ENCODE measurements at regions not wholly inside any gene's neighbourhood (a gene's known extent, or its start where the extent isn't known, plus 50 kb on each side); places are given as distances from the start of the nearest gene placed in this dataset.

DNA sequence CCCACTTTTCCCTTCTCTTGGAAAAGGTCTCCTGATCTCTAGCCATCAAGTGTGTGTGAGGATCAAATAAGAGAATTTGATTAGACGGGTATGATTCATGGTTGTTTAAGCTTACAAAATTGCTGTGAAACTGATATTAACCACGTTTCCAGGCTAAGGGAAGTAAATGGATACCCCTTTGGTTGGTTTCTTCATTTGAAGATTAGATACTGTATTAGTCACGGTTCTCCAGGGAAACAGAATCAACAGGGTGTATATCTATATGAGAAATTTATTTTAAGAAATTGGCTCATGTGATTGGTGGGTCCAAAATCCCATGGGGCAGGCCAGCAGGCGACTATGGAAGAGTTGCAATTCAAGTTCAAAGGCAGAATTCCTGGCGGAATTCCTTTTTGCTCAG, 112.7 kb upstream of the SELENOK start:
- H4K20me1 ChIP-seq, result no peaks in the 10 kb centered on the region
- H3K27me3 ChIP-seq, result no peaks in the 10 kb centered on the region
- H3K27ac ChIP-seq, result no peak overlapping the region
- H3K4me1 ChIP-seq, result peaks cover 0 to 4% (median 0%) of the 10 kb centered on the region in 10 experiments; a peak in 1 of 20 replicates
- H3K4me2 ChIP-seq, result no peak overlapping the region
- no peak for TF ChIP-seq Cebpa-rat (IDR thresholded peaks at IDR 0.05)
- H3K9me3 ChIP-seq (replicated peaks in 1 of 11), result no peaks in the 10 kb centered on the region
- no peaks in the 10 kb centered on the region for H3K36me3 ChIP-seq
- no peak overlapping the region for H3K4me3 ChIP-seq
- no peak overlapping the region for H3K9ac ChIP-seq

GRCh38 chr3:54003136-54003535, 111.5 kb upstream of the SELENOK start:
- no peaks in the 10 kb centered on the region for H3K9me3 ChIP-seq (replicated peaks in 1 of 11)
- no peaks in the 10 kb centered on the region for H3K36me3 ChIP-seq
- no peak overlapping the region for H3K4me3 ChIP-seq
- no peak for TF ChIP-seq Cebpa-rat (IDR thresholded peaks at IDR 0.05)
- H3K27me3 ChIP-seq, result no peaks in the 10 kb centered on the region
- H3K4me2 ChIP-seq, result no peak overlapping the region
- H3K4me1 ChIP-seq, result peaks cover 0 to 4% (median 0%) of the 10 kb centered on the region in 10 experiments; a peak in 1 of 20 replicates
- H4K20me1 ChIP-seq, result no peaks in the 10 kb centered on the region
- no peak overlapping the region for H3K27ac ChIP-seq
- H3K9ac ChIP-seq, result no peak overlapping the region

- H3K27ac ChIP-seq, result no peak overlapping the region
- H4K20me1 ChIP-seq, result no peaks in the 10 kb centered on the region
- H3K9ac ChIP-seq, result no peak overlapping the region
- H3K4me3 ChIP-seq, result no peak overlapping the region
- H3K4me1 ChIP-seq, result peaks cover 0 to 15% (median 7%) of the 10 kb centered on the region in 10 experiments; a peak in 11 of 20 replicates
- no peaks in the 10 kb centered on the region for H3K27me3 ChIP-seq
- TF ChIP-seq Cebpa-rat (IDR thresholded peaks at IDR 0.05), result no peak
- H3K4me2 ChIP-seq, result no peak overlapping the region
- H3K9me3 ChIP-seq (replicated peaks in 1 of 11), result no peaks in the 10 kb centered on the region
- H3K36me3 ChIP-seq, result no peaks in the 10 kb centered on the region
Observed at GRCh38 chr3:53999725-54000124, 108.1 kb upstream of the SELENOK start.

GRCh38 chr3:53998980-53999379, 107.3 kb upstream of the SELENOK start:
- Histone ChIP-seq H3K4me1 (peaks cover 0 to 15% (median 7%) of the 10 kb centered on the region in 10 experiments; a peak in 11 of 20 replicates), H3K9me3 (replicated peaks in 1 of 11) (no peaks in the 10 kb centered on the region), H3K27ac (no peak overlapping the region), H3K9ac (no peak overlapping the region), H3K4me2 (no peak overlapping the region), H3K4me3 (no peak overlapping the region), H3K27me3 (no peaks in the 10 kb centered on the region), H3K36me3 (no peaks in the 10 kb centered on the region), H4K20me1 (no peaks in the 10 kb centered on the region)
- TF ChIP-seq Cebpa-rat (IDR thresholded peaks at IDR 0.05), result no peak

GRCh38 chr3:53997476-53997875, 105.8 kb upstream of the SELENOK start:
- Histone ChIP-seq H3K4me1 (peaks cover 0 to 15% (median 7%) of the 10 kb centered on the region in 10 experiments; a peak in 11 of 20 replicates), H3K27ac (no peak overlapping the region), H3K9ac (no peak overlapping the region), H3K27me3 (no peaks in the 10 kb centered on the region), H3K9me3 (replicated peaks in 1 of 11) (no peaks in the 10 kb centered on the region), H3K36me3 (no peaks in the 10 kb centered on the region), H3K4me3 (no peak overlapping the region), H3K4me2 (no peak overlapping the region), H4K20me1 (no peaks in the 10 kb centered on the region)
- TF ChIP-seq Cebpa-rat (IDR thresholded peaks at IDR 0.05), result no peak

DNA sequence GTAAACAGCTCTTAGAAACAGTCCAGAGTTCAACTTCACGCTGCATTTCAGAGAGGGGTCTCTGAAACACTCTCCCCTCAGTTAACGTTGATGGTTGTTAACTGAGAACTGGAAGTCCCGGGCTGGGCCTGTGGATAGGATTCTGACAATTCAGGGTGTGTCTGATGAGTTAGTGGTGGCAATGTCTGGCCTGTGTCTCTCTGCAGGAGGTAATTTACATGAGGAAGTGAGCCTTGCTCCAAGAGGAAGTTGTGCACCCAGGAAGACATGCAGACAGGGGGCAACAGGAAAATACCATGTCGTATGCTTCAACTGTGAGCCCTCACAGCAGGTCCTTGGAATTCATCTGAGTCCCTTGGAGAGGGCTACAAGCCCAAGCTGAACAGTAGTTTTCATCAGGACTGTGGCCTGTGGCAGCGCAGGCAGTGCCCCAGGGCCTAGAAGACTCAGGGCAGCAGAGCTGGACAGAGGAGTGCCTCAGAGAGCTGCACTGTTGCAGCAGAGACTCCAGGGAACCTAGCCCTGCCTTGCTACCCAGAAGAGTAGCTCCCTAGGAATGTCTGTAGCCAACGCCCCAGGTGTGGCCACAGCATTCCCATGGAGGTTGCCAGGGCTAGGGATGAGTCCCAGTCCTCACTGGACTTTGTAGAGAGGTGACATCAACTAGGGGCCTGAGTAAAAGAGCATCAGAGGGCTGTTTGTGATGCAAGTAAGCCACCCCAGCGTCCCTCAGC, 104.6 kb upstream of the SELENOK start:
- H3K4me1 ChIP-seq, result peaks cover 0 to 15% (median 7%) of the 10 kb centered on the region in 10 experiments; a peak in 11 of 20 replicates
- H3K36me3 ChIP-seq, result no peaks in the 10 kb centered on the region
- no peak for TF ChIP-seq Cebpa-rat (IDR thresholded peaks at IDR 0.05)

DNA sequence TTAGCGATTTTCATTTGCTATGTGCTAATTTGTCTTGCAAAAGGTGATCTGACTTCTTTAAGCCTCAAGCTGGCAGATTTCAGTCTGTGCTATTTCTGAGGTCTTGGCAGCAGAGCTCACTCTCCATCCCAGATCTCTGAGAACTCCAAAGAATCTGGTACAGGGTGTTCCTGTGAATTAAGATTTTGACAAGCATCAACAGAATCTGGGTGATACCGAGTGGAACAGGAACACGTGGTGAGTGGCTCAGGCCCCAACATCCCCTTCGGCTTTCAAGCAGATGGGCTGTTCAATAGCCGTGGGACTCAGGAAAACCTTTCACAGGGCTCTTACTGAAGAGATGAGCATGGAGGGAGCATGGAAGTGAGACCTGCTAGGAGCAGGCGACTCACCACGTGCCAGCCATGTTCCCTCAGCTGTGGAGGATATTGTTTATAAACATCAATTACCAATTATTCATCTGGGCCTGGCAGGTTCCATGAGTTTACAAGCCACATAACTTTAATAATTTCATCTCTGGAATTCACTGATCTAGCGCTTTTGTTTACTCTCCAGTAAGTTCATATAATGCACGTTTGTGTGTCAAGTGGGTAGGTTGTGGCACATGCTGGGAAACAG, 103.4 kb upstream of the SELENOK start:
- Histone ChIP-seq H3K27ac (no peak overlapping the region), H3K4me3 (no peak overlapping the region)
- TF ChIP-seq Cebpa-rat (IDR thresholded peaks at IDR 0.05), result no peak

More for the DNA sequence above, 104.6 kb upstream of the SELENOK start:
- Histone ChIP-seq H3K4me2 (peak overlapping the region in 8 of 11 experiments; percentile 0 to 76 (median 30); a peak in 12 of 22 replicates), H3K9me3 (replicated peaks in 1 of 11) (no peaks in the 10 kb centered on the region), H3K4me3 (no peak overlapping the region), H3K27ac (no peak overlapping the region), H4K20me1 (no peaks in the 10 kb centered on the region), H3K27me3 (no peaks in the 10 kb centered on the region), H3K9ac (no peak overlapping the region)

DNA sequence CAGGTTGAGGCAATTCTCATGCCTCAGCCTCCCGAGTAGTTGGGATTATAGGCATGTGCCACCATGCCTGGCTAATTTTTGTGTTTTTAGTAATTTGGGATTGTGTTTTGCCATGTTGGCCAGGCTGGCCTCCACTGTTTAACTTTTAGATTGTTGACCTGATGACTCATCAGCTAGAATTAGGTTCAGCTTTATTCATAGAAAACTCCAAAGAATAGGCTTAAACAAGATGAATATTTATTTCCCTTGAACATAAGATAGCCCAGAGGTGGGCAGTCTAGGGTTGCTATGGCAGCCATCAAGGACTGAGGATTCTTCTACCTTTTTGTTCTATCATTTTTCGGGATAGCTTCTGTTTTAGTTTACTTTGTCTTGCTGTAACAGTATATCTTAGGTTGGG, 99.6 kb upstream of the SELENOK start:
- H3K9ac ChIP-seq, result no peak overlapping the region
- no peak overlapping the region for H3K4me2 ChIP-seq
- H3K27ac ChIP-seq, result no peak overlapping the region
- H4K20me1 ChIP-seq, result no peaks in the 10 kb centered on the region
- TF ChIP-seq Cebpa-rat (IDR thresholded peaks at IDR 0.05), result no peak
- H3K27me3 ChIP-seq, result no peaks in the 10 kb centered on the region
- H3K9me3 ChIP-seq (replicated peaks in 1 of 11), result peaks cover 0 to 1% (median 0%) of the 10 kb centered on the region in 11 experiments; a peak in 1 of 22 replicates
- peaks cover 0 to 9% (median 4%) of the 10 kb centered on the region in 10 experiments; a peak in 12 of 20 replicates for H3K4me1 ChIP-seq
- no peaks in the 10 kb centered on the region for H3K36me3 ChIP-seq
- no peak overlapping the region for H3K4me3 ChIP-seq

More for the DNA sequence above, 103.4 kb upstream of the SELENOK start:
- no peak overlapping the region for H3K9ac ChIP-seq
- no peaks in the 10 kb centered on the region for H3K27me3 ChIP-seq
- peaks cover 0 to 15% (median 7%) of the 10 kb centered on the region in 10 experiments; a peak in 12 of 20 replicates for H3K4me1 ChIP-seq
- no peak overlapping the region for H3K4me2 ChIP-seq
- no peaks in the 10 kb centered on the region; a peak in 1 of 22 replicates for H3K9me3 ChIP-seq (replicated peaks in 1 of 11)
- no peaks in the 10 kb centered on the region for H4K20me1 ChIP-seq
- H3K36me3 ChIP-seq, result no peaks in the 10 kb centered on the region

DNA sequence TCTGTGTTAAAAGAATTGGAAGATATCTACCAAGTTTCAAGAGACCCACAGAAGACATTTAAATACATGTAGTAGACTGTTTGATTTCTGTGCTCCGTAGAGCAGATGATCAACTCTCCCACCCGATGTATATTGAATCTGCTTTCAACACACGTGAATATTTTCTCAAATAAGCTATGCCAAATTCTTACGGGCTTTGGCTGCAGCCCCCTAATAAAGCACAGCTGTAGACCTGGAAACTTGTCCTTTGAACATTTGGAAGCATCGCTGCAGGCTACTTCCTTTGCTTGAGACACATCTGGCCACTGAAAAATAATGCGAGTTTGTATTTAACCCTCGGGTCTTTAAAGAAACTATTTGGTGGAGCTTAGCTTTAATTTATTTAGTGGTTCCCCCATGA, 98.3 kb upstream of the SELENOK start:
- Histone ChIP-seq H3K4me2 (no peak overlapping the region), H3K9me3 (replicated peaks in 1 of 11) (peaks cover 0 to 12% (median 0%) of the 10 kb centered on the region in 11 experiments; a peak in 2 of 22 replicates), H3K27ac (no peak overlapping the region), H4K20me1 (no peaks in the 10 kb centered on the region), H3K27me3 (no peaks in the 10 kb centered on the region), H3K4me3 (no peak overlapping the region), H3K9ac (no peak overlapping the region), H3K4me1 (no peaks in the 10 kb centered on the region; a peak in 1 of 20 replicates), H3K36me3 (no peaks in the 10 kb centered on the region)
- TF ChIP-seq Cebpa-rat (IDR thresholded peaks at IDR 0.05), result no peak
